Mesendoderm (in vitro differentiated cells): ENCODE measurements at regions not wholly inside any gene's neighbourhood (a gene's known extent, or its start where the extent isn't known, plus 50 kb on each side); places are given as distances from the start of the nearest gene placed in this dataset.
"Not testable (repeated sequence)": the region's sequence is repeated elsewhere in the genome, so short reads cannot be mapped to it uniquely, and the experiment has no call there.

ENCODE experiments used
- DNase-seq: peaks from one replicate; pipeline ENCODE4 v3.0.0; 2013
- H2AK5ac ChIP-seq: 2 replicates; pipeline ENCODE4 v1.6.1; 2013; ENCODE audit warnings: low read length, inconsistent platforms
- H2BK120ac ChIP-seq: 2 replicates; pipeline ENCODE4 v1.6.1; 2013; ENCODE audit warnings: low read depth, mild to moderate bottlenecking, low read length, moderate library complexity, mixed read lengths
- H2BK15ac ChIP-seq: replicated peaks from 2 replicates; pipeline ENCODE4 v1.6.1; 2013; ENCODE audit warnings: low read depth, mild to moderate bottlenecking, moderate library complexity
- H2BK5ac ChIP-seq: 2 replicates; pipeline ENCODE4 v1.6.1; 2013; ENCODE audit warnings: low read length, inconsistent platforms
- H3K18ac ChIP-seq: 2 replicates; pipeline ENCODE4 v1.6.1; 2013; ENCODE audit warnings: mild to moderate bottlenecking, low read length, mixed read lengths
- H3K23ac ChIP-seq: one replicate; pipeline ENCODE4 v1.6.1; 2013; ENCODE audit warnings: low read length
- H3K27ac ChIP-seq: 2 replicates; pipeline ENCODE4 v1.5.1; 2013; ENCODE audit warnings: low read depth, mild to moderate bottlenecking, inconsistent platforms, low read length, moderate library complexity
- H3K27me3 ChIP-seq: 2 replicates; pipeline ENCODE4 v1.6.1; 2013; ENCODE audit warnings: low read length, control low read depth, mild to moderate bottlenecking, inconsistent platforms; ENCODE audit not compliant: insufficient read depth, poor library complexity
- H3K36me3 ChIP-seq: 2 replicates; pipeline ENCODE4 v1.6.1; 2013; ENCODE audit warnings: low read length, inconsistent platforms; ENCODE audit not compliant: control insufficient read depth, insufficient read depth
- H3K4ac ChIP-seq: one replicate; pipeline ENCODE4 v1.6.1; 2013; ENCODE audit warnings: low read depth, mild to moderate bottlenecking, low read length, moderate library complexity
- H3K4me1 ChIP-seq: 2 replicates; pipeline ENCODE4 v1.6.1; 2013; ENCODE audit warnings: low read depth, low read length, inconsistent platforms; ENCODE audit not compliant: control insufficient read depth
- H3K4me2 ChIP-seq: 2 replicates; pipeline ENCODE4 v1.6.1; 2013; ENCODE audit warnings: low read length
- H3K4me3 ChIP-seq: 2 replicates; pipeline ENCODE4 v1.5.1; 2013; ENCODE audit warnings: mild to moderate bottlenecking, low read length
- H3K56ac ChIP-seq: one replicate; pipeline ENCODE4 v1.6.1; 2013; ENCODE audit warnings: low read length
- H3K79me1 ChIP-seq: 2 replicates; pipeline ENCODE4 v1.6.1; 2013; ENCODE audit warnings: low read length, inconsistent platforms
- H3K79me2 ChIP-seq: 2 replicates; pipeline ENCODE4 v1.6.1; 2013; ENCODE audit warnings: mild to moderate bottlenecking, low read length; ENCODE audit not compliant: control insufficient read depth, insufficient read depth
- H3K9ac ChIP-seq: 2 replicates; pipeline ENCODE4 v1.6.1; 2013; ENCODE audit warnings: low read length, inconsistent platforms
- H4K5ac ChIP-seq: one replicate; pipeline ENCODE4 v1.6.1; 2013; ENCODE audit warnings: low read length
- H4K8ac ChIP-seq: one replicate; pipeline ENCODE4 v1.6.1; 2013; ENCODE audit warnings: low read depth, mild to moderate bottlenecking, control low read depth, low read length, moderate library complexity
- WGBS: extraction: QIAGEN DNeasy Blood & Tissue Kit; methylation state at CpG from one replicate; pipeline ENCODE4 v1.1.7; 2013; ENCODE audit warnings: low lambda C conversion rate, missing lambda C conversion rate; ENCODE audit not compliant: insufficient coverage; ENCODE audit errors: extremely low coverage; 5-methylcytosine and 5-hydroxymethylcytosine counted together

DNA sequence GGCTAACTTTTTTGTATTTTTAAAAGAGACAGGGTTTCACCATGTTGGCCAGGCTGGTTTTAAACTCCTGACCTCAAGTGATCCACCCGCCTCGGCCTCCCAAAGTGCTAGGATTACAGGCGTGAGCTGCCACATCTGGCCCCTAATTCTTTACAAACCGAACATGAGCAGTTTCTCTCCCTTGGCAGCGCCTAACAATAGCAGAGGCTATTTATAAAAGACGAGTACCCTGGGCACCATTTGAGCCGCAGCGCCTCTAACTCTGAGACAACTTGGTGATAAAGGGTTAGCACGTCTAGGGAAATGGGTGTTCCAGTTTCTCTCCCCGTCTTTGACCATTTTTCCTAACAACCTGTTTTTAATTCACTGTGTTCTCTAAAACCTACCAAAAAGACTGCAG, 168.2 kb upstream of the KL start:
- WGBS: no CpG with 5 or more reads among the region's 10 CpGs
- H3K4ac ChIP-seq, H3K18ac ChIP-seq, H4K8ac ChIP-seq, H2BK15ac ChIP-seq, H3K27ac ChIP-seq, H3K4me3 ChIP-seq, H2BK5ac ChIP-seq, DNase-seq, H3K4me2 ChIP-seq, H2AK5ac ChIP-seq, H3K4me1 ChIP-seq, H3K9ac ChIP-seq, H3K36me3 ChIP-seq, H4K5ac ChIP-seq, H3K56ac ChIP-seq, H3K27me3 ChIP-seq, H2BK120ac ChIP-seq, H3K79me1 ChIP-seq, H3K79me2 ChIP-seq, H3K23ac ChIP-seq: not testable (repeated sequence)

DNA sequence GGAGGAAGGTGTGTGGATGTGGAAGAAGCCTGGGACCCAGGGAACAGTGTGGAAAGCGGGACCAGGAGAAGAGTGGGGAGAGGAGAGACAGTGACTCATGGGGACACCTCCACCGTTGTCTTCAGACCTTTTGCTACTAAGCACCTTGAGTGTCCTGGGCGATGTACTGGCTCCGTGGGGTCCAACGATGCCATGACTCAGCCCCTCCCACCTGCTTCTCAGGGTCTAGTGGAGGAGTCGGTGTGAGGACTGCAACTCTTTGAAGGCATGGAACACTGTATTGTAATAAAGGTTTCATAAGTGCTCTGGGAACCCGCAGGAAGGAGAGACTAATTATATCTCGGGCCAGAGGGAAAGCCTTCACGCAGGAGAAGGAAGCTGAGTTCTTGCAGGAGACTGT, 166.9 kb upstream of the KL start:
- Histone ChIP-seq H3K4ac (no peak overlapping the region), H3K27ac (no peak overlapping the region), H3K79me1 (no peaks in the 10 kb centered on the region), H3K4me1 (peaks cover 2% of the 10 kb centered on the region), H3K79me2 (no peaks in the 10 kb centered on the region), H2AK5ac (no peak overlapping the region), H3K27me3 (no peaks in the 10 kb centered on the region), H3K4me3 (no peak overlapping the region), H4K8ac (no peak overlapping the region), H2BK5ac (no peak overlapping the region), H3K36me3 (no peaks in the 10 kb centered on the region), H4K5ac (no peak overlapping the region), H2BK15ac (no peak overlapping the region), H3K23ac (no peak overlapping the region), H2BK120ac (no peak overlapping the region), H3K4me2 (no peak overlapping the region), H3K9ac (no peak overlapping the region), H3K18ac (no peak overlapping the region), H3K56ac (no peak overlapping the region)
- no CpG with 5 or more reads among the region's 9 CpGs for WGBS
- DNase-seq: no peak

DNA sequence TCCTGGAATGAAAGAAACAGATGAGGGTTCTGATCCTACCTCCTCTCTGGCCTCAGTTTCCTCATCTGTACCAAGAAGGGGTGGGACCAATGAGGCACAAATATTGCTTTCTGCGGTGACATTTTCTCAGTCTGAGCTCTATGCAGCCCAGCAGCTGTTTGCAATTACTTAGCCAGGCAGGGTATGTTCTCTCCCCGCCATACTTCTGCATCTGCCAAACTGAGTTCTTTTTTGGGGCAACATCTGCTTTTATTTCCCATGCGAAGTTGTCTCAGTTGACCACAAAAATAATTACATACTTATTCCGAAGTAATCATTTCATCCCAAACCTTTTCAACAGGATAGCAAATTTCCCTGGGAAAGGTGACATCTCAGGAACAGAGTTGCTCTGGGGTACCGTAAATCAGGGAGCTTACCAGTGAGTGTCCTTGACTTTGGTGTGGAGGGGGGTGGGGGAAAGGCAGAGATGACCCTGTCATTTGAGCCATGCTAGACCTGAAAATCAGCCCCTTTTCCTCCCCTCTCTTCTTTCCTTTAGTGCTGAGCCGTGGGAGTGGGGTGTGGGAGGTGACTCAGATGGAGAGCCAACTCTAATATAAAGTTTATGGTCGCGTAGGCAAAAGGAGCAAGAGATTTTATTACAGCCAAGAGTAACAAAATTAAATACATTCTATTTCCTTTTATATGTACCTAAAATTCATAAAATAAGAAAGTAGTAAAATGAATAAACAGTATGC, 165.7 kb upstream of the KL start:
- H3K9ac ChIP-seq: no peak overlapping the region
- H3K23ac ChIP-seq: no peak overlapping the region
- no peak overlapping the region for H3K27ac ChIP-seq
- H3K18ac ChIP-seq: no peak overlapping the region
- H3K4me3 ChIP-seq: no peak overlapping the region
- H3K79me2 ChIP-seq: no peaks in the 10 kb centered on the region
- H3K4ac ChIP-seq: no peak overlapping the region
- H3K4me1 ChIP-seq: peaks cover 2% of the 10 kb centered on the region
- no peak overlapping the region for H2AK5ac ChIP-seq
- H4K5ac ChIP-seq: no peak overlapping the region
- no peak overlapping the region for H2BK120ac ChIP-seq
- DNase-seq: no peak
- no peak overlapping the region for H3K56ac ChIP-seq
- H3K27me3 ChIP-seq: no peaks in the 10 kb centered on the region
- H3K79me1 ChIP-seq: no peaks in the 10 kb centered on the region
- no peak overlapping the region for H4K8ac ChIP-seq
- no peak overlapping the region for H2BK5ac ChIP-seq
- WGBS: no CpG with 5 or more reads among the region's 8 CpGs
- H3K36me3 ChIP-seq: no peaks in the 10 kb centered on the region
- H2BK15ac ChIP-seq: no peak overlapping the region
- no peak overlapping the region for H3K4me2 ChIP-seq

DNA sequence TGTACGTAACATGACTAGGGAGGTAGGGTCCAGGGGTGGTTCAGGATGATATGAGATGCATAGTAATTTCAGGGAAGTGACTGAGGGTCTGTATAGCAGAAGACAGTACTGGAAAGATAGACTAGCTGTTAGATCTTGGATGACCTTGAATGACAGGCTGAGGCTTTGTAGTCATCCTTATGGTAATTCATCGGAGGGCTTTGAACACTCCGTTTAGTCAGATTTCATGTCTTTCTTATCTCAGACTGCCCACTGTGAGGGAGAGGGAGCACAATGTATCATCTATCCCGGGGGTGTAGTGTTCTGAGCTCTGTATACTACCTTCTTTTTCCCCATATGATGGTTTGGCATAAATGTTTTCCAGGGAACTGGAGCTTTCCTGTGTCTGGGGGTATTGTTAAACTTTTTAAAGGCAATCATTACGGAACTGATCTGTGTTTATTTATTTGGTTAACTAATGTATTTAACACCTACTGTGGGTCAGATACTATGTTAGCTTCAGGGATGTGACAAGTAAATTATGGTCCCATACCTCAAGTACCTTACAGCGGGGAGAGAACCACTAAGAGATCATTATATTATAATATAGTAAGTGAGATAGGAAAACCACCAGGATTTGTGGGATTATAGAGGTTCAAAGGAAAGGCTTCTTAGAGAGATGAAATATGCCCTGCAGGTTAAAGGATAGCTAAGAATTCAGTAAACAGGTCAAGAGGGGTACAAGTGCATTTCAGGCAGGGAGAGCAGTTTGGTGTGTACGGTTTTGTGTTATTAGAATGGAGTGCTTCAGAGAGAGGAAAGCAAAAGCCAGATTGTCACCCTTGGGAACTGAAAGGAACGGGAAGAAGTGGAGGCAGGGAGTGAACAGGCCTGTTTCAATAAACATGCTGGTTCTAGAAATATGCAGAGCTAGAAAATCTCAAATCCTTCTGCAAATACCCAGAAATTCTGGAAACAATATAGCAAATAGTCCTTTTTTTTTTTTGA, 164.8 kb upstream of the KL start:
- H3K36me3 ChIP-seq: no peaks in the 10 kb centered on the region
- no peak overlapping the region for H4K5ac ChIP-seq
- no peak overlapping the region for H3K23ac ChIP-seq
- H2BK5ac ChIP-seq: no peak overlapping the region
- no CpG with 5 or more reads among the region's 8 CpGs for WGBS
- H3K56ac ChIP-seq: no peak overlapping the region
- H4K8ac ChIP-seq: no peak overlapping the region
- H3K79me2 ChIP-seq: no peaks in the 10 kb centered on the region
- H2AK5ac ChIP-seq: no peak overlapping the region
- no peak overlapping the region for H2BK120ac ChIP-seq
- H2BK15ac ChIP-seq: no peak overlapping the region
- no peaks in the 10 kb centered on the region for H3K27me3 ChIP-seq
- H3K79me1 ChIP-seq: no peaks in the 10 kb centered on the region
- H3K18ac ChIP-seq: no peak overlapping the region
- H3K4me3 ChIP-seq: no peak overlapping the region
- peaks cover 2% of the 10 kb centered on the region for H3K4me1 ChIP-seq
- H3K4me2 ChIP-seq: no peak overlapping the region
- no peak overlapping the region for H3K4ac ChIP-seq
- H3K9ac ChIP-seq: no peak overlapping the region
- DNase-seq: peak; percentile 31
- H3K27ac ChIP-seq: no peak overlapping the region

DNA sequence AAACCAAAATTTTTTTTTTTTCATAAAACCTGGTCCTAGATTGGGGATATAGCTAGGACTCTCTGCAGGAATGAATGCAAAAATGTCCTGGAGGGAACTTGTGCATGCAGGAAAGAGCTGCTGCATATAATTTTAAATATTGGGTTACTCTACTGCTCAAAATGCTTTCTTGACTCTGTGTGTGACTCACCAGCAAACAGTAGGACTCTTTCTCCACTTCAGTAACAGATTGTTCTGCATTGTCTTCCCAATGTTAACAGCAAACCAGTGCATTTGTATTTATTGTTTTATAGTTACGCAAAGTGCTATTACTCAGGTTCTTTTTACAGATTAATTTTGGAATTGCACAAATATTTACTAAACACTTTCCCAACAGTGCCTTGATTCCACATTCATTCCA, 163.7 kb upstream of the KL start:
- Histone ChIP-seq H3K79me1 (no peaks in the 10 kb centered on the region), H3K56ac (no peak overlapping the region), H3K4me1 (no peaks in the 10 kb centered on the region), H3K79me2 (no peaks in the 10 kb centered on the region), H2BK15ac (no peak overlapping the region), H3K4ac (no peak overlapping the region), H4K5ac (no peak overlapping the region), H3K27ac (no peak overlapping the region), H3K4me2 (no peak overlapping the region), H2AK5ac (no peak overlapping the region), H3K36me3 (no peaks in the 10 kb centered on the region), H2BK120ac (no peak overlapping the region), H3K18ac (no peak overlapping the region), H3K23ac (no peak overlapping the region), H3K27me3 (no peaks in the 10 kb centered on the region), H3K4me3 (no peak overlapping the region), H2BK5ac (no peak overlapping the region), H3K9ac (no peak overlapping the region), H4K8ac (no peak overlapping the region)
- no peak for DNase-seq
- no CpG with 5 or more reads among the region's 1 CpG for WGBS
